Ascending aorta (tissue), 2 donors: ENCODE measurements at regions not wholly inside any gene's neighbourhood (a gene's known extent, or its start where the extent isn't known, plus 50 kb on each side); places are given as distances from the start of the nearest gene placed in this dataset.

ENCODE experiments used
- DNase-seq, 2 donors: peaks; one replicate each; pipeline ENCODE4 v3.0.0-alpha.2; 2019; ENCODE audit warnings: low spot score in 2 of 2
- H3K27ac ChIP-seq, 2 donors: fragments of 200-600 bp; sonication (generic); one replicate each; pipeline ENCODE4 v1.5.1; 2016 to 2017; ENCODE audit warnings: mild to moderate bottlenecking in 1 of 2
- H3K27me3 ChIP-seq: fragments of 200-600 bp; sonication (generic); one replicate; pipeline ENCODE4 v1.5.1; 2017
- H3K36me3 ChIP-seq, 2 donors: fragments of 200-600 bp; sonication (generic); one replicate each; pipeline ENCODE4 v1.5.1; 2016
- H3K4me1 ChIP-seq, 2 donors: fragments of 200-600 bp; sonication (generic); one replicate each; pipeline ENCODE4 v1.5.1; 2016 to 2017; ENCODE audit warnings: mild to moderate bottlenecking in 1 of 2
- H3K4me3 ChIP-seq, 2 donors: fragments of 200-600 bp; sonication (generic); one replicate each; pipeline ENCODE4 v1.5.1; 2016 to 2017; ENCODE audit warnings: mild to moderate bottlenecking in 1 of 2
- H3K9me3 ChIP-seq, 2 donors: fragments of 200-600 bp; sonication (generic); one replicate each; pipeline ENCODE4 v1.5.1; 2016
- CTCF ChIP-seq, 3 experiments: fragments of 200-600 bp in 2 of 3; fragments of 450-650 bp in 1 of 3; sonication (generic) in 2 of 3; IDR thresholded peaks; one replicate each; pipeline ENCODE4 v1.5.1; 2016 to 2019; ENCODE audit warnings: antibody characterized with exemption in 3 of 3, mild to moderate bottlenecking in 1 of 3, moderate library complexity in 1 of 3
- intact Hi-C: fragments of 100-400 bp; cut with DNase I; formaldehyde crosslinking; loops from one replicate; pipeline ENCODE4 v1.15.1; 2023

GRCh38 chr2:125490308-125490707 lies 1165.7 kb upstream of the GYPC start:
- Histone ChIP-seq H3K27me3 (no peaks in the 10 kb centered on the region), H3K9me3 (no peaks in the 10 kb centered on the region), H3K36me3 (no peaks in the 10 kb centered on the region), H3K4me1 (no peaks in the 10 kb centered on the region), H3K27ac (no peak overlapping the region), H3K4me3 (no peak overlapping the region)
- intact Hi-C loops, result no loop called here
- no peak for TF ChIP-seq CTCF (IDR thresholded peaks at IDR 0.05)
- no peak for DNase-seq

DNA sequence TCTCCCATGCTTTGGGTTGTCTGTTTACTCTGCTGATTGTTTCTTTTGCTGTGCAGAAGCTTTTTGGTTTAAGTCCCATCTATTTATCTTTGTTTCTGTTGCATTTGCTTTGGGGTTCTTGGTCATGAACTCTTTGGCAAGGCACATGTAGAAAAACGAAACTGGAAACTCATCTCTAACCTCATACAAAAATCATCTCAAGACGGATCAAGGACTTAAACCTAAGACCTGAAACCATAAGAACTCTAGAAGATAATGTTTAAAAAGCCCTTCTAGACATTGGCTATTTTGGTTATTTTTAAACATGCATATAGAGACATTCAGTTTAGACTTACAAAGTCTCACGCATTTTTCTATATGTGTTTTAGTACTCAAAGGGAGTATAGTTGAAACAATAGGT lies 1164.3 kb upstream of the GYPC start:
- no peaks in the 10 kb centered on the region for H3K4me1 ChIP-seq
- no peaks in the 10 kb centered on the region for H3K36me3 ChIP-seq
- TF ChIP-seq CTCF (IDR thresholded peaks at IDR 0.05), result no peak
- H3K27ac ChIP-seq, result no peak overlapping the region
- intact Hi-C loops, result no loop called here
- no peaks in the 10 kb centered on the region for H3K9me3 ChIP-seq
- no peak overlapping the region for H3K4me3 ChIP-seq
- DNase-seq, result no peak
- no peaks in the 10 kb centered on the region for H3K27me3 ChIP-seq

GRCh38 chr2:125512313-125512712 lies 1143.6 kb upstream of the GYPC start:
- TF ChIP-seq CTCF (IDR thresholded peaks at IDR 0.05), result no peak
- intact Hi-C loops, result no loop called here
- Histone ChIP-seq H3K4me3 (no peak overlapping the region), H3K9me3 (no peaks in the 10 kb centered on the region), H3K4me1 (no peaks in the 10 kb centered on the region), H3K36me3 (no peaks in the 10 kb centered on the region), H3K27ac (no peak overlapping the region), H3K27me3 (no peaks in the 10 kb centered on the region)
- DNase-seq, result no peak

DNA sequence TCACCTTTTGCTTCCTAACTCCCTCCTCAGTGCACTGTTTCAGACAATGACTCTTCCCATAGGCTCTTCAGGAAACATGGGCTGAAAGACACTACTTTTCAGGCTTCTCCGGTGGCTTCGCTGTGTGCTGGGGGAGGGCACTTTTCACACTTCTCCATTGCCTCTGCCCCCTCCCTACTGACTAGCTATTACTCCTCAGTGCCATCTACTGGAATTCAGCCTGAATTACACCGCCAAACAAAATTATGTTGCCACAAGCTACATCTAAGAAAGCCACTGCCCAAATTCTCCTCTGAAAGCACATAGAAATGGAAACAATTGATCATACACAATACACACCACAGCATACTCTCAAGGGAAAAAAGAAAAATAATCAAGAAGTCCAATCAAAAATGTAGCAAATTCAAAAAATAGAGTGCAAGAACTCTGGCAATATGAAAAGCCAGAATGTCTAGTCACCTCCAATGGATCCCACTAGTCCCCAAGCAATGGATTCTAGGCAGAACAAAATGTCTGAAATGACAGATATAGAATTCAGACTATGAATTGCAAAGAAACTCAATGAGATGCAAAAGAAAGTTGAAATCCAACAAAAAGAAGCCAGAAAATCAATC lies 1139.4 kb upstream of the GYPC start:
- Histone ChIP-seq H3K36me3 (no peaks in the 10 kb centered on the region), H3K27me3 (no peaks in the 10 kb centered on the region), H3K27ac (no peak overlapping the region), H3K4me1 (no peaks in the 10 kb centered on the region), H3K9me3 (no peaks in the 10 kb centered on the region), H3K4me3 (no peak overlapping the region)
- no peak for TF ChIP-seq CTCF (IDR thresholded peaks at IDR 0.05)
- DNase-seq, result no peak
- intact Hi-C loops, result no loop called here

GRCh38 chr2:125526093-125526492 lies 1129.9 kb upstream of the GYPC start:
- Histone ChIP-seq H3K36me3 (no peaks in the 10 kb centered on the region), H3K4me1 (no peaks in the 10 kb centered on the region), H3K9me3 (no peaks in the 10 kb centered on the region), H3K4me3 (no peak overlapping the region), H3K27me3 (no peaks in the 10 kb centered on the region), H3K27ac (no peak overlapping the region)
- intact Hi-C loops, result no loop called here
- TF ChIP-seq CTCF (IDR thresholded peaks at IDR 0.05), result no peak
- no peak for DNase-seq

GRCh38 chr2:125535089-125535488 lies 1120.9 kb upstream of the GYPC start:
- Histone ChIP-seq H3K36me3 (no peaks in the 10 kb centered on the region), H3K4me3 (no peak overlapping the region), H3K4me1 (no peaks in the 10 kb centered on the region), H3K27ac (no peak overlapping the region), H3K9me3 (no peaks in the 10 kb centered on the region), H3K27me3 (no peaks in the 10 kb centered on the region)
- intact Hi-C loops, result no loop called here
- no peak for DNase-seq
- no peak for TF ChIP-seq CTCF (IDR thresholded peaks at IDR 0.05)
